Chondrocyte (in vitro differentiated cells): ENCODE measurements at regions not wholly inside any gene's neighbourhood (a gene's known extent, or its start where the extent isn't known, plus 50 kb on each side); places are given as distances from the start of the nearest gene placed in this dataset.

Experiments used
- DNase-seq: peaks from one replicate; pipeline ENCODE4 v3.0.0; 2021; ENCODE audit warnings: mixed read lengths, low spot score
- H3K27ac Mint-ChIP-seq: one replicate; pipeline ENCODE4 v1.8.0; 2021; ENCODE audit warnings: mild to moderate bottlenecking, moderate library complexity, mixed read lengths; ENCODE audit not compliant: unreplicated experiment
- H3K27me3 Mint-ChIP-seq: 2 replicates; pipeline ENCODE4 v1.8.0; 2021; ENCODE audit warnings: low read depth, mixed read lengths
- H3K36me3 Mint-ChIP-seq: 2 replicates; pipeline ENCODE4 v1.8.0; 2021; ENCODE audit warnings: low read depth, mixed read lengths
- H3K4me1 Mint-ChIP-seq: 2 replicates; pipeline ENCODE4 v1.8.0; 2021; ENCODE audit warnings: low read depth, mild to moderate bottlenecking, mixed read lengths
- H3K4me3 Mint-ChIP-seq: one replicate; pipeline ENCODE4 v1.8.0; 2021; ENCODE audit warnings: mild to moderate bottlenecking, moderate library complexity, mixed read lengths; ENCODE audit not compliant: unreplicated experiment
- H3K9me3 Mint-ChIP-seq: 2 replicates; pipeline ENCODE4 v1.8.0; 2021; ENCODE audit warnings: low read depth, mixed read lengths
- TF ChIP-seq, protein P1 (sequence below): fragments of 200-600 bp; sonication (generic); IDR thresholded peaks from 2 replicates; pipeline ENCODE4 v1.5.0; 2021; ENCODE audit warnings: antibody characterized with exemption, mild to moderate bottlenecking, moderate library complexity

GRCh38 chr22:47232197-47232596 lies 469.7 kb downstream of the TBC1D22A start:
- DNase-seq = no peak

GRCh38 chr22:47231759-47232158 lies 469.3 kb downstream of the TBC1D22A start:
- no peaks in the 10 kb centered on the region for H3K36me3 Mint-ChIP-seq
- H3K4me1 Mint-ChIP-seq = no peaks in the 10 kb centered on the region
- H3K9me3 Mint-ChIP-seq = peaks cover 16% of the 10 kb centered on the region
- H3K27ac Mint-ChIP-seq = no peak overlapping the region
- H3K4me3 Mint-ChIP-seq = no peak overlapping the region
- H3K27me3 Mint-ChIP-seq = peaks cover 9% of the 10 kb centered on the region
- no peak for DNase-seq
- TF ChIP-seq, protein P1, sequence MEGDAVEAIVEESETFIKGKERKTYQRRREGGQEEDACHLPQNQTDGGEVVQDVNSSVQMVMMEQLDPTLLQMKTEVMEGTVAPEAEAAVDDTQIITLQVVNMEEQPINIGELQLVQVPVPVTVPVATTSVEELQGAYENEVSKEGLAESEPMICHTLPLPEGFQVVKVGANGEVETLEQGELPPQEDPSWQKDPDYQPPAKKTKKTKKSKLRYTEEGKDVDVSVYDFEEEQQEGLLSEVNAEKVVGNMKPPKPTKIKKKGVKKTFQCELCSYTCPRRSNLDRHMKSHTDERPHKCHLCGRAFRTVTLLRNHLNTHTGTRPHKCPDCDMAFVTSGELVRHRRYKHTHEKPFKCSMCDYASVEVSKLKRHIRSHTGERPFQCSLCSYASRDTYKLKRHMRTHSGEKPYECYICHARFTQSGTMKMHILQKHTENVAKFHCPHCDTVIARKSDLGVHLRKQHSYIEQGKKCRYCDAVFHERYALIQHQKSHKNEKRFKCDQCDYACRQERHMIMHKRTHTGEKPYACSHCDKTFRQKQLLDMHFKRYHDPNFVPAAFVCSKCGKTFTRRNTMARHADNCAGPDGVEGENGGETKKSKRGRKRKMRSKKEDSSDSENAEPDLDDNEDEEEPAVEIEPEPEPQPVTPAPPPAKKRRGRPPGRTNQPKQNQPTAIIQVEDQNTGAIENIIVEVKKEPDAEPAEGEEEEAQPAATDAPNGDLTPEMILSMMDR = no peak

More at GRCh38 chr22:47232197-47232596, 469.7 kb downstream of the TBC1D22A start:
- no peak overlapping the region for H3K4me3 Mint-ChIP-seq
- H3K27ac Mint-ChIP-seq = no peak overlapping the region
- H3K9me3 Mint-ChIP-seq = peaks cover 16% of the 10 kb centered on the region
- H3K4me1 Mint-ChIP-seq = no peaks in the 10 kb centered on the region
- H3K36me3 Mint-ChIP-seq = no peaks in the 10 kb centered on the region
- H3K27me3 Mint-ChIP-seq = peaks cover 10% of the 10 kb centered on the region
- TF ChIP-seq, protein P1 = no peak

- no peak overlapping the region for H3K4me3 Mint-ChIP-seq
- TF ChIP-seq, protein P1 = no peak
- H3K27me3 Mint-ChIP-seq = peaks cover 11% of the 10 kb centered on the region
- no peak for DNase-seq
- H3K27ac Mint-ChIP-seq = no peak overlapping the region
- peaks cover 16% of the 10 kb centered on the region for H3K9me3 Mint-ChIP-seq
- H3K4me1 Mint-ChIP-seq = no peaks in the 10 kb centered on the region
- H3K36me3 Mint-ChIP-seq = no peaks in the 10 kb centered on the region
These were observed 468.3 kb downstream of the TBC1D22A start for GRCh38 chr22:47230741-47231140.

DNA sequence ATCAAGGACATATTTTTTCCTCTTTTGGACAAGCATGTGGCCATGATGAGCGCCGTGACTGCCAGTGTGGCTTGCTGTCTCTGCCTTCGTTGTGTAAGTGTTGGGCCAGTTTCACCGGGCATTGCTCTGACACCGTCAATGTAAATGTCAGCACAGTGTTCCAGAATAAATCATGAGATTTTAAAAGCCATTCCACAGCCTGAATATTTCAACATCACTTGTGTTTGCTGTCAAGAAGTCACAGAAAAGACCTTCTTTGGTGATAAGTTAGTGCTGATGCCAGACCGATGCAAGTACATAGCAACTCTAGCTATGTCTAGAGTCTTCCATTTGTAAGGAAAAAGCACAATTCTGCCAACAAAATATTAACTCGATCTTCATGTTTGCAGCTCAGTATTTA lies 467.8 kb downstream of the TBC1D22A start:
- no peaks in the 10 kb centered on the region for H3K36me3 Mint-ChIP-seq
- H3K4me3 Mint-ChIP-seq = no peak overlapping the region

GRCh38 chr22:47228767-47229166 lies 466.3 kb downstream of the TBC1D22A start:
- Mint-ChIP-seq H3K27me3 (peaks cover 14% of the 10 kb centered on the region), H3K4me3 (no peak overlapping the region), H3K9me3 (peaks cover 17% of the 10 kb centered on the region), H3K27ac (no peak overlapping the region), H3K4me1 (no peaks in the 10 kb centered on the region), H3K36me3 (no peaks in the 10 kb centered on the region)
- no peak for DNase-seq
- TF ChIP-seq, protein P1 = no peak

More for the DNA sequence above, 467.8 kb downstream of the TBC1D22A start:
- H3K27ac Mint-ChIP-seq = no peak overlapping the region
- DNase-seq = no peak
- TF ChIP-seq, protein P1 = no peak
- no peaks in the 10 kb centered on the region for H3K4me1 Mint-ChIP-seq
- H3K9me3 Mint-ChIP-seq = peaks cover 16% of the 10 kb centered on the region
- peaks cover 11% of the 10 kb centered on the region for H3K27me3 Mint-ChIP-seq
